Uterus (tissue), 3 donors: ENCODE measurements at regions not wholly inside any gene's neighbourhood (a gene's known extent, or its start where the extent isn't known, plus 50 kb on each side); places are given as distances from the start of the nearest gene placed in this dataset.

Experiments
- DNase-seq, 2 donors: peaks; one replicate each; pipeline ENCODE4 v3.0.0-alpha.2; 2019 to 2020
- H3K27ac ChIP-seq, 2 donors: fragments of 200-600 bp; sonication (generic); 1 replicate in 1 of 2; 2 replicates in 1 of 2; pipeline ENCODE4 v1.5.1; 2016 to 2018
- H3K27me3 ChIP-seq, 2 donors: fragments of 200-600 bp; sonication (generic); one replicate each; pipeline ENCODE4 v1.5.1; 2018 to 2019; ENCODE audit warnings: control low read depth in 1 of 2
- H3K36me3 ChIP-seq, 2 donors: fragments of 200-600 bp; sonication (generic); one replicate each; pipeline ENCODE4 v1.5.1; 2019; ENCODE audit warnings: control low read depth in 1 of 2
- H3K4me1 ChIP-seq, 2 donors: fragments of 200-600 bp; sonication (generic); one replicate each; pipeline ENCODE4 v1.5.1; 2018 to 2019; ENCODE audit warnings: control low read depth in 1 of 2
- H3K4me3 ChIP-seq, 2 donors: fragments of 200-600 bp; sonication (generic); 1 replicate in 1 of 2; 2 replicates in 1 of 2; pipeline ENCODE4 v1.5.1; 2018 to 2019; ENCODE audit warnings: mild to moderate bottlenecking in 1 of 2
- H3K9me3 ChIP-seq, 2 donors: fragments of 200-600 bp; sonication (generic); one replicate each; pipeline ENCODE4 v1.5.1; 2019; ENCODE audit warnings: control low read depth in 1 of 2
- POLR2A ChIP-seq, 2 donors: fragments of 450-650 bp; IDR thresholded peaks; one replicate each; pipeline ENCODE4 v1.6.1; 2016; ENCODE audit warnings: antibody characterized with exemption in 2 of 2, mild to moderate bottlenecking in 1 of 2, moderate library complexity in 1 of 2
- intact Hi-C: fragments of 100-400 bp; cut with DNase I; formaldehyde crosslinking; loops from one replicate; pipeline ENCODE4 v1.15.1; 2023; ENCODE audit warnings: low total_unique reads
- TF ChIP-seq, protein P1 (sequence below), 4 experiments: fragments of 200-600 bp in 2 of 4; fragments of 450-650 bp in 2 of 4; sonication (generic) in 2 of 4; IDR thresholded peaks; one replicate each; pipeline ENCODE4 v1.5.1; 2016 to 2019; ENCODE audit warnings: antibody characterized with exemption in 4 of 4, mild to moderate bottlenecking in 2 of 4, moderate library complexity in 1 of 4
- donor health status: DM: yes; HTN: yes; CAD: no.

- H3K4me3 ChIP-seq = no peak overlapping the region
- no peaks in the 10 kb centered on the region for H3K27me3 ChIP-seq
- intact Hi-C loops = no loop called here
- no peak for DNase-seq
- no peaks in the 10 kb centered on the region for H3K4me1 ChIP-seq
- no peak for TF ChIP-seq POLR2A (IDR thresholded peaks at IDR 0.05)
- TF ChIP-seq, protein P1, sequence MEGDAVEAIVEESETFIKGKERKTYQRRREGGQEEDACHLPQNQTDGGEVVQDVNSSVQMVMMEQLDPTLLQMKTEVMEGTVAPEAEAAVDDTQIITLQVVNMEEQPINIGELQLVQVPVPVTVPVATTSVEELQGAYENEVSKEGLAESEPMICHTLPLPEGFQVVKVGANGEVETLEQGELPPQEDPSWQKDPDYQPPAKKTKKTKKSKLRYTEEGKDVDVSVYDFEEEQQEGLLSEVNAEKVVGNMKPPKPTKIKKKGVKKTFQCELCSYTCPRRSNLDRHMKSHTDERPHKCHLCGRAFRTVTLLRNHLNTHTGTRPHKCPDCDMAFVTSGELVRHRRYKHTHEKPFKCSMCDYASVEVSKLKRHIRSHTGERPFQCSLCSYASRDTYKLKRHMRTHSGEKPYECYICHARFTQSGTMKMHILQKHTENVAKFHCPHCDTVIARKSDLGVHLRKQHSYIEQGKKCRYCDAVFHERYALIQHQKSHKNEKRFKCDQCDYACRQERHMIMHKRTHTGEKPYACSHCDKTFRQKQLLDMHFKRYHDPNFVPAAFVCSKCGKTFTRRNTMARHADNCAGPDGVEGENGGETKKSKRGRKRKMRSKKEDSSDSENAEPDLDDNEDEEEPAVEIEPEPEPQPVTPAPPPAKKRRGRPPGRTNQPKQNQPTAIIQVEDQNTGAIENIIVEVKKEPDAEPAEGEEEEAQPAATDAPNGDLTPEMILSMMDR (IDR thresholded peaks at IDR 0.05) = no peak
- H3K36me3 ChIP-seq = no peaks in the 10 kb centered on the region
- H3K9me3 ChIP-seq = no peaks in the 10 kb centered on the region
- no peak overlapping the region for H3K27ac ChIP-seq
Measured at GRCh38 chr11:119850822-119851409, 121.9 kb upstream of the NECTIN1 start.

DNA sequence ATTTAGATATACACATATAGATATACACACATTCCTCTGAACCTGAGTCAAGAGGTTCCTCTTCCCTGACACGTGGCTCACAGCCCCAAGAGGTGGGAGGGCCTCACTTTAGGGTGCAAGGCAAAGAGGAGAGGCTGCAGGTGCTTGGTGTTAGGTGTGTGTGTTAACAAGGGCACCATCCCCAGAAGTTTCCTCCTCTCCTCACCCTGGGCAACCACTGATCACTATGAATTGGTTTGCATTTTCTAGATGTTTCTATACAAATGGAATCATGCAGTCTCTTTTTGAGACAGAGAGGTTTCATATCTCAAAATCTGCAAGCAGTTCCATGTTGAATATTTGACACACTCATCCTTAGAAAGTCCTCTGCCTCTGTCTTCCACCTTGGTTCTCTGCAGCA, 120.9 kb upstream of the NECTIN1 start:
- no peak for TF ChIP-seq POLR2A (IDR thresholded peaks at IDR 0.05)
- Histone ChIP-seq H3K27ac (no peak overlapping the region), H3K27me3 (no peaks in the 10 kb centered on the region), H3K9me3 (no peaks in the 10 kb centered on the region), H3K4me1 (no peaks in the 10 kb centered on the region), H3K4me3 (no peak overlapping the region), H3K36me3 (no peaks in the 10 kb centered on the region)
- intact Hi-C loops = no loop called here
- no peak for DNase-seq

- no peaks in the 10 kb centered on the region for H3K36me3 ChIP-seq
- intact Hi-C loops = no loop called here
- DNase-seq = no peak
- H3K27me3 ChIP-seq = no peaks in the 10 kb centered on the region
- no peak overlapping the region for H3K27ac ChIP-seq
- no peak overlapping the region for H3K4me3 ChIP-seq
- H3K9me3 ChIP-seq = no peaks in the 10 kb centered on the region
- H3K4me1 ChIP-seq = no peaks in the 10 kb centered on the region
- TF ChIP-seq POLR2A (IDR thresholded peaks at IDR 0.05) = no peak
- TF ChIP-seq, protein P1 (IDR thresholded peaks at IDR 0.05) = no peak
Measured at GRCh38 chr11:119847853-119848252, 118.9 kb upstream of the NECTIN1 start.

- H3K4me1 ChIP-seq = no peaks in the 10 kb centered on the region
Measured at GRCh38 chr11:119846374-119846773, 117.4 kb upstream of the NECTIN1 start.

DNA sequence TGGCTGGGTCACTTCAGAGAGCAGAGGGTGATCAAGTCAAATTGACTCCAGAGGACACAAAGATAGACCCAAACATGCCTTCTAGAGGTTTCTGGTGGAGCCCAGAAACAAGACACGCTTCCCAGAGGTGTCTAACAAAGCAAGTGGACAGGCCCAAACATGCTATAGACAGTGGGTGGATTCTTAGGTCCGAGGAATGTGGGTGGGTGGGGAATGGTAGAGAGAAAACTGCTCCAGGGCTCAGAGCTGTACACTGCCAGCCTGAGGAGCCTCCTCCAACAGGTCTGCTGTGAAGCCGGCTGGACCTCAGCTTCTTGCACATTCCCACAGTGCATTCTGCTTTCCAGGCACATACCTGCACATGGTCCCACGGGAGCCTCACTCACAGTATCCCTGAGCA, 116.8 kb upstream of the NECTIN1 start:
- H3K27ac ChIP-seq = no peak overlapping the region
- H3K4me3 ChIP-seq = no peak overlapping the region
- intact Hi-C loops = no loop called here
- TF ChIP-seq, protein P1 (IDR thresholded peaks at IDR 0.05) = no peak
- TF ChIP-seq POLR2A (IDR thresholded peaks at IDR 0.05) = no peak
- no peaks in the 10 kb centered on the region for H3K4me1 ChIP-seq
- no peaks in the 10 kb centered on the region for H3K9me3 ChIP-seq
- DNase-seq = no peak
- H3K27me3 ChIP-seq = no peaks in the 10 kb centered on the region
- no peaks in the 10 kb centered on the region for H3K36me3 ChIP-seq

More at GRCh38 chr11:119846374-119846773, 117.4 kb upstream of the NECTIN1 start:
- Histone ChIP-seq H3K9me3 (no peaks in the 10 kb centered on the region), H3K4me3 (no peak overlapping the region), H3K36me3 (no peaks in the 10 kb centered on the region), H3K27me3 (no peaks in the 10 kb centered on the region), H3K27ac (no peak overlapping the region)
- intact Hi-C loops = no loop called here
- TF ChIP-seq, protein P1 (IDR thresholded peaks at IDR 0.05) = no peak
- DNase-seq = no peak

- no peaks in the 10 kb centered on the region for H3K9me3 ChIP-seq
- H3K4me3 ChIP-seq = no peak overlapping the region
- no peaks in the 10 kb centered on the region for H3K27me3 ChIP-seq
- H3K27ac ChIP-seq = no peak overlapping the region
- DNase-seq = no peak
- intact Hi-C loops = no loop called here
- H3K4me1 ChIP-seq = no peaks in the 10 kb centered on the region
- H3K36me3 ChIP-seq = no peaks in the 10 kb centered on the region
- no peak for TF ChIP-seq POLR2A (IDR thresholded peaks at IDR 0.05)
- TF ChIP-seq, protein P1 (IDR thresholded peaks at IDR 0.05) = no peak
Measured at GRCh38 chr11:119845305-119845704, 116.3 kb upstream of the NECTIN1 start.
